HTERT RPE-1 (cell line): ENCODE measurements at regions not wholly inside any gene's neighbourhood (a gene's known extent, or its start where the extent isn't known, plus 50 kb on each side); places are given as distances from the start of the nearest gene placed in this dataset.
"Not testable (repeated sequence)": the region's sequence is repeated elsewhere in the genome, so short reads cannot be mapped to it uniquely, and the experiment has no call there.

Experiments used
- in situ Hi-C: fragments of 300-500 bp; cut with MboI; formaldehyde crosslinking; loops from 4 replicates; pipeline ENCODE4 v1.14.3; 2020; ENCODE audit warnings: low sequenced_read_pairs

GRCh38 chr19:13665125-13665905 lies 99.0 kb upstream of the MRI1 start:
- in situ Hi-C loops, result no loop called here

- in situ Hi-C loops, result no loop called here
Observed at GRCh38 chr19:13652810-13653590, 111.3 kb upstream of the MRI1 start.

GRCh38 chr19:13646758-13647157 lies 117.6 kb upstream of the MRI1 start:
- in situ Hi-C loops, result no loop called here

GRCh38 chr19:13644645-13645044 lies 119.7 kb upstream of the MRI1 start:
- in situ Hi-C loops, result no loop called here

GRCh38 chr19:13640611-13641010 lies 123.7 kb upstream of the MRI1 start:
- in situ Hi-C loops, result no loop called here

GRCh38 chr19:13639342-13639929 lies 124.9 kb upstream of the MRI1 start:
- in situ Hi-C loops, result no loop called here

GRCh38 chr19:13637664-13638063 lies 126.7 kb upstream of the MRI1 start:
- in situ Hi-C loops, result no loop called here

- in situ Hi-C loops, result no loop called here
Observed at GRCh38 chr19:13634658-13635057, 128.4 kb upstream of the CACNA1A start.

GRCh38 chr19:13633522-13633922 lies 127.2 kb upstream of the CACNA1A start:
- in situ Hi-C loops, result no loop called here

GRCh38 chr19:13633109-13633508 lies 126.8 kb upstream of the CACNA1A start:
- in situ Hi-C loops, result no loop called here

- in situ Hi-C loops, result not testable (repeated sequence)
Observed at GRCh38 chr19:13632164-13632563, 125.9 kb upstream of the CACNA1A start.

GRCh38 chr19:13629687-13630357 lies 123.5 kb upstream of the CACNA1A start:
- in situ Hi-C loops, result no loop called here

- in situ Hi-C loops, result no loop called here
Observed at GRCh38 chr19:13627531-13627930, 121.3 kb upstream of the CACNA1A start.

- in situ Hi-C loops, result no loop called here
Observed at GRCh38 chr19:13623716-13624710, 117.7 kb upstream of the CACNA1A start.

- in situ Hi-C loops, result no loop called here
Observed at GRCh38 chr19:13622766-13623715, 116.8 kb upstream of the CACNA1A start.

GRCh38 chr19:13621413-13621812 lies 115.1 kb upstream of the CACNA1A start:
- in situ Hi-C loops, result no loop called here

GRCh38 chr19:13619203-13619632 lies 112.9 kb upstream of the CACNA1A start:
- in situ Hi-C loops, result no loop called here

GRCh38 chr19:13615890-13616289 lies 109.6 kb upstream of the CACNA1A start:
- in situ Hi-C loops, result no loop called here

- in situ Hi-C loops, result no loop called here
Observed at GRCh38 chr19:13613447-13613846, 107.2 kb upstream of the CACNA1A start.
